Fibroblast of mammary gland (primary cell): ENCODE measurements at regions not wholly inside any gene's neighbourhood (a gene's known extent, or its start where the extent isn't known, plus 50 kb on each side); places are given as distances from the start of the nearest gene placed in this dataset.

Experiments used
- DNase-seq: peaks from one replicate; pipeline ENCODE4 v3.0.0-alpha.2; 2010; ENCODE audit warnings: low read depth
- H3K4me3 ChIP-seq: 2 replicates; pipeline ENCODE4 v1.5.1; 2011; ENCODE audit warnings: low read depth, mild to moderate bottlenecking, low read length, moderate library complexity; ENCODE audit not compliant: control insufficient read depth
- CTCF ChIP-seq: conservative IDR thresholded peaks from 2 replicates; pipeline ENCODE4 v1.5.1; 2011; ENCODE audit warnings: low read depth, low read length, inconsistent platforms; ENCODE audit not compliant: control insufficient read depth, insufficient read depth

GRCh38 chr6:11878029-11878428 lies 99.4 kb upstream of the ADTRP start:
- TF ChIP-seq CTCF, result no peak

GRCh38 chr6:11876934-11877433 lies 98.4 kb upstream of the ADTRP start:
- TF ChIP-seq CTCF, result no peak
- no peak overlapping the region for H3K4me3 ChIP-seq
- DNase-seq, result no peak

More at GRCh38 chr6:11878029-11878428, 99.4 kb upstream of the ADTRP start:
- H3K4me3 ChIP-seq, result no peak overlapping the region
- DNase-seq, result no peak

- H3K4me3 ChIP-seq, result no peak overlapping the region
- no peak for DNase-seq
- no peak for TF ChIP-seq CTCF
These were observed 96.9 kb upstream of the ADTRP start for GRCh38 chr6:11875325-11876109.

DNA sequence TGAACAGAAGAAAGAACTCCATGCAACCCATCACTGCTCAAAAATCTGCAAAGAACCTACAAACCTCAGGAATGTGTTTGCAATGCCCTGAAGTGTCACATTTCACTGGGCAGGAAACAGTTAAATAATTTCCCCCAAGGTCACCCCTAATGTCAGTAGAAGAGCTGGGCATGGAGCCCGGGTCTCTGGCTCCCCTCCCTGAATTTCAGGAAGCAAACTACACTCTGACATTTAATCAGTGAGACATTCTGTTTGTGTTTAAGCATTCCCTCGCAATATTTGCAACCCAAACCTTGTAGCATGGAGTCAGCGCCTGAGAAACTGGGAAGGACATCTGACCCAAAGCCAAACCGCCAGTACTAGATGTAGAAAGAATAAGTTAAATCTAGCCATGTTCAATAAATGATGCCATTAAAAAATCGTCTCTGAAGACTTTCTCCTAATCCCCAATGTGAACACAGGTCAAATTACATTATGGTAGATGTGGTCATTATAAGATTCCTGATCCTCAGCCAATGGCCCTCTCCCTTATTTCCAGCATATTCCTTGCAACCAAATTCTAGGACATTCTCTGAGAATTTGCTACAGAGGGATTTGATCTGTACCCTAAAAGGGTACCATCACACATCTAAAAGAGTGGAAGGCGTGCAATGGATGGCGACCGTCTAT lies 91.2 kb upstream of the ADTRP start:
- no peak overlapping the region for H3K4me3 ChIP-seq
- DNase-seq, result peak; percentile 66
- TF ChIP-seq CTCF, result no peak

DNA sequence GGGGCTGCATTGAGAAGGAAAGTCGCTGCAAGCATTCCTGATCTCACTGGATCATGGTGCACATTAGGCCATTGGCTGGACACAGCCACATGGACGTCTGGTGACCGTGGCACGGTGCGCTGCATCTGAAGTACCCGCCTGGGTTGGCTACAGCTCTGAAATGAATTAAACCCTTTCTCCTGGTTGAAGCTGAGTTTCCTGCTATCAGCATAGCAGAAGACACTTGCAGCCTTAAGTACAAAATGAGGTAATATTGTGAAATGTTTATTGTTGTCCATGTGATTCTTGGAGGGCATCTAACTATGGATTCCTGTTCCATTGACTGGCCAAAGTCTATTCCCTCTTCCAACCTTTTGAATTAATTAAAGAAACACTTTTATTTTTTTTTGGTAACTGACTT lies 89.8 kb upstream of the ADTRP start:
- no peak for TF ChIP-seq CTCF
- no peak for DNase-seq
- no peak overlapping the region for H3K4me3 ChIP-seq

DNA sequence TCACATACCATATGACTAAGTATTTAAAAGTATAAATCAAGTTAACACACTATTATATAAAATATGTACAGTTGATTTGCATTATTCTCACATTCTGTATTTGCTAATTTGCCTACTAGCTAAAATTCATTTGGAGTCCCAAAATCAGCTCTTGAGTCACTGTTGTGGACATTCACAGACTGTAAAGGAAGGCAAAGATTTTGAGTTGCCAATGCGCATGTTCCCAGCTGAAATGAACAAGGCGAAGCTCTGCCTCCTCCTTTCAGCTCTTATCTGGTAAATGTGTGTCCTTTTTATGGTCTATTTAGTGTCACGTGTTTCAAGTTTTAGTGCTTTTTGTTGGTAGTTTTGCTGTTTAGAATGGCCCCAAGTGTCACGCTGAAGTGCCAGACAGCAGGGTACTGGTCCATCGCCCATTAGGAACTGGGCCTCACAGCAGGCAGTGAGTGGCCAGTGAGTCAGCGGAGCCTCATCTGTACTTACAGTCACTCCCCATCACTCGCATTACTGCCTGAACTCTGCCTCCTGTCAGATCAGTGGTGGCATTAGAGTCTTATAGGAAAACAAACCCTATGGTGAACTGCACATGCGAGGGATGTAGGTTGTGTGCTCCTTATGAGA lies 87.2 kb upstream of the ADTRP start:
- DNase-seq, result peak; percentile 57
- H3K4me3 ChIP-seq, result no peak overlapping the region
- TF ChIP-seq CTCF, result no peak
